ENCODE measurements at regions not wholly inside any gene's neighbourhood (a gene's known extent, or its start where the extent isn't known, plus 50 kb on each side); places are given as distances from the start of the nearest gene placed in this dataset.
"Not testable (repeated sequence)": the region's sequence is repeated elsewhere in the genome, so short reads cannot be mapped to it uniquely, and the experiment has no call there.

DNA sequence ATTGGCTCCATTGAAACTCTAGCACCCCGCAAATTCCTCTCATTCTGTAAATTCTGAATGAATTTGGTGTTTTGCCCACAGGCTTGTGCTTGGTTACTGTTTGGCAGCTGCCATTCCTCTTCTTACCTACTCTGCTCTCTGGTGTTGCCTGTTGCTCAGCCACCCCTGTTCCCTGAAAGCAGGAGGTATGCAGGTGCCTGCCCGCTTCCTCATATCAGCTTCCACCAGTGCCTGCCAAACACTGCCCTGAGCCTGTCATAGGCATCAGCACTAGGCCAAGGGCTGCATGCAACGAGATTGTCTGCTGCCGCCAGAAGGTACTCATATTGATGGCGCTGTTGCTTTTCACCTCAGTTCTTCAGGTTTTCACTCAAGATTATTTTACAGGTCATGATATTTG, 978.1 kb downstream of the C4orf33 start:
- no peak for DNase-seq (ENCODE audit: low read depth)

DNA sequence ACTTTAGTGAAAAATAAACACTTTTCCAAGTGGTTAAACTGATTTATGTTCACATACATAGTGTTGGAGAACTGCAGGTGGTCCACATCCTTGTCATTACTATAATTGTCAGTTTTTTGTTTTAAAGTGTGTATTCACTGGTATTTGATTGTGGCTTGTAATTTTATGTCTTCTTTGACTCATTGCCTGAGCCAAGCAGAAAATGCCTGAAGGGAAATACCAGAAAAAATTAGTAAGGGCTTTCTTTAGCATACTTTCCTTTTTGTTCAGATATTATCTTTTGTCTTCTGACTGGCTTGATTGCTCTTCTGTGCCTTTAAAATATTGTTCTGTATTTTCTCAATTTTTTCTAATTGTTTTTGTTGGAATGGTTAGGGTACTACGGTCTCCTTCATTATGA, 981.3 kb downstream of the C4orf33 start:
- DNase-seq (ENCODE audit: low read depth) = no peak

DNA sequence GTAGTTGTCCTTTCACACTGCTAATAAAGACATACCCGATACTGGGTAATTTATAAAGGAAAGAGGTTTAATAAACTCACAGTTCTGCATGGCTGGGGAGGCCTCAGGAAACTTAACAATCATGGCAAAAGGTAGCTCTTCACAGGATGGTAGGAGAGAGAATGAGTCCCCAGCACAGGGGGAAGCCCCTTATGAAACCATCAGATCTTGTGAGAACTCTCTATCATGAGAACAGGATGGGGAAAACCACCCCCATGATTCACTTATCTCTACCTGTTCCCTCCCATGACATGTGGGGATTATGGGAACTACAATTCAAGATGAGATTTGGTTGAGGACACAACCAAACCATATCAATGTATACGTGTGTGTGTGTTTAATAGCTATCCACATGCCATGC, 983.1 kb downstream of the C4orf33 start:
- not testable (repeated sequence) for DNase-seq (ENCODE audit: low read depth)

DNA sequence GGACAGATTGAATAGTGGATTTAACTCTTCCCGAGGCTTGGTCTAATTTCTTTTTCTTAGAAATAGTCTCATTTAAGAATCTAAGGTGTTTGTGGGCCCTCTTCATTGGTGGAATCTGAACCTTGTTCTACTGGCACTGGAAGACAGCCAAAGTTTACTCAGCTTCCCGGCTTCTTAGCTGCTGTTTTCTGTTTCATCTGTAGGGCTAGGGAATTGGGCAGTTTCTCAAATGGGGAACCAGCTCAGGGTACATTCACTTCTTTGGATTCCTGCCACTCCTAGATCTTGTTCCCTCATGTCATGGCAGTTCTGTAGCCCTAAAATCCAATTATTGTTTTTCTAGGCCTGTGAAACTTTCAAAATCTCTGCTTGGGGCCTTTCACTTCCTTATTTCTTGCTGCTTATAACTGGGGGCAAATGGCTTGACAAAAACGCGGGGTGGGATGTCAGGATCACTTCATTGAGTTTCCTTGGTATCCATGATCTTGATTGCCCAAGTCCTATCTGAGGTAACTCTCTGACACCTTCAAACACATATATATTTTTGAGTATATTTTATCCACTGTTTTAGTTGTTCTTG, 985.0 kb downstream of the C4orf33 start:
- DNase-seq (ENCODE audit: low read depth) = no peak

- DNase-seq (ENCODE audit: low read depth) = no peak
Observed at GRCh38 chr4:130090427-130090826, 994.5 kb downstream of the C4orf33 start.

DNA sequence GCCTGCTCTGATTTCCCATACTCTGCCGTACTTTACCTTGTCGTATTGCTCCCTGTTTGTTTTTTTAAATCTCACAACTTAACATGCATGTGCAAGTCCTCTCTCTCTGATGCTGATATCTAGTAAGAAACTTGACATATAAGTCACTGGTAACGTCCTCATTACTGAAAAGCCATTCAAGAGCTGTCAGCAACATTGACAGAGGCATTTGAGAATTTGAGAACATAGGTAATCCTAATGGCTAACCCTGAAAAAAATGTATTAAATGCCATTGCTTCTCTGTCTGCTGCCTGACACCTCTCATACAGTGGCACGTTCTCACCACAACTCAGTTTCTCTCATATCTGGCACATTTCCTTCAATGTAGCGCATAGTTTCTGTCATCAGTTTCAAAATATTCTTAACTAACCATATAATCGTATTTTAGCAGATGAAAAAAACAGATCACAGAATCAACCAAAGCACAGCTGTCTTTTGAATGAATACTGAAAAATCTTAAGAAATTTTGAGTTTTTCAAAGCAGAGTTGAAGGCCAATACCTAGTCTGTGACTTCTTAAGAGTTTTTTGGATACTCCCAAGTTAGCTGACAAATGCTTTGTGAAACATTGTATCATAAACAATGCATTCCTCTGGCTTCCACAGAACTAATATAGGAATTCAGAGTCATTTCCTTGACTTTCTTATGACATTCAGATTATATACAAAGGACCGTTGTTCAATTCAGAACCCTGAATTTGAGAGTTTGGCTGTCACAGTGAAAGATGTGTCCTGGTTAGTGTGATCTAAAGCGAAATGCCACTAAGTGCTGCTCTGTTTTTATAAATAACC, 996.4 kb downstream of the C4orf33 start:
- DNase-seq (ENCODE audit: low read depth) = no peak

DNA sequence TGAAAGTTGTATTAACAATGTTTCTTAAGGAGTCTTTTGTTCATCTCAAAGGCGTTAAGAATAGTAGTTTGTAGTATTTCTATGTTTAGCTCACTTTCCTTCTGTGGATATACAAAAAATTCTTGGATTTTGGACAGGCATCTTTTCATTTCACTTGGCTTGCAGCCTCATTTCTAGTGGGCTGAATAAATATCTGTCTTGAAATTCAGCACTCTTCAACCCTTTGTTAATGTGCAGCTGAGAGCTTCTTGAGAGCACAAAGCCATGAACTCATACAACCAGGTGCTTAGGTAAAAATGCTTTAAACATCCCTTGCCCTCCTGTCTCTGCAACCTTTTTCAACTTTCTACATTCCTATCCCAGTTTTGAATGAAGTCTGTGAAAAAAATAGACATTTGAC, 1003.2 kb downstream of the C4orf33 start:
- DNase-seq (ENCODE audit: low read depth) = no peak

- no peak for DNase-seq (ENCODE audit: low read depth)
Observed at GRCh38 chr4:130110189-130110588, 1014.2 kb downstream of the C4orf33 start.

DNA sequence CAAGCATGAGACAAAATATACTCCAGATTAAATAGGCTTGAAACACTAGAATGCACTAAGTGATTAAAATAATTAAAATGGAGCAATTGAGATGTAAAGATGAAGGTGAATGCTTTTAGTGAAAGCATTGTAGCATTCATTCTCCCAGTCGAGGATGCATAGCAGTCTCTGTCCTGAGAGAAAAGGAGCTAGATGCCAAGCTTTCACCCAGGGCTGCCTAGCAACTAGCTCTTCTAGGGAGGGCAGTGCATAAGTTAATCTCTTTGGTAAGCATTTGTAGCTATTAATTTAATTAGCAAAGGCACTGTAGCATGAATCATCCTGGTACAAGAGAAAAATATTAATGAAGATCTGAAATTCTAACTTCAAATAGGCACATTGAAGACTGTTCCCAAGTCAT, 1014.8 kb downstream of the C4orf33 start:
- DNase-seq (ENCODE audit: low read depth) = no peak

GRCh38 chr4:130124066-130124465, 1028.1 kb downstream of the C4orf33 start:
- DNase-seq (ENCODE audit: low read depth) = no peak

DNA sequence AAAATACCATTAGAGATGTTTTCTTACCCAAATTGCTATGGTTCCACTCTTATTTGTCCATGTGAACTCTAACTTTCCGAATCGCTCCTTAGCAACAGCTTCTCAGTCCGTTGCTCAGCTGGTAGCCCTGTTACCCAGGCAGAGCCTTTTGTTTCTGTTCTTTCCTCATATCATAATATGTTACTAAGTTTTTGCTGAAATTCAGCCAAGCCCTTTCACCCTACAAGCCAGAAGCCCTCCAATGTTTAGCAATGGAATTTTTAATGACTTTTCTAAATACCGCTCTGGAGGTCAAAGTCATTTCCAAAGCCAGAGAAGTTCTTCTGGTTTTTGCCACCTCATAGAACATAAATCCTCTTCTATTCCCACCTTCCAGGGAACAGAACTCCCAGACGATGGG, 1029.5 kb downstream of the C4orf33 start:
- no peak for DNase-seq (ENCODE audit: low read depth)

GRCh38 chr4:130127297-130127696, 1031.3 kb downstream of the C4orf33 start:
- no peak for DNase-seq (ENCODE audit: low read depth)

- no peak for DNase-seq (ENCODE audit: low read depth)
Observed at GRCh38 chr4:130131536-130131935, 1035.6 kb downstream of the C4orf33 start.

- DNase-seq (ENCODE audit: low read depth) = no peak
Observed at GRCh38 chr4:130141651-130142050, 1045.7 kb downstream of the C4orf33 start.

DNA sequence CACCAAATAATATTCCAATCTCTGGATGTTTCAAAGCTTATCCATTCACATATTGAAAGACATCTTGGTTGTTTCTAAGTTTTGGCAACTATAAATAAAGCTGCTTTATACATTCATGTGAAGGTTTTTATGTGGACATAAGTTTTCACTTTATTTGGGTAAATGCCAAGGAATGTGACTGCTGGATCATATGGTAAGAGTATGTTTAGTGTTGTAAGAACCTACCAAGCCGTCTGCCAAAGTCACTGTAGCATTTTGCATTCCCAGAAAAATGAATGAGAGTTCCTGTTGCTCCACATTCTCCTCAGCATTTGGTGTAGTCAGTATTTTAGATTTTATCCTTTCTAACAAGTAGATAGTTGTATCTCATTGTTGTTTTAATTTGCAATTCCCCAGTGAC, 1047.7 kb downstream of the C4orf33 start:
- no peak for DNase-seq (ENCODE audit: low read depth)

DNA sequence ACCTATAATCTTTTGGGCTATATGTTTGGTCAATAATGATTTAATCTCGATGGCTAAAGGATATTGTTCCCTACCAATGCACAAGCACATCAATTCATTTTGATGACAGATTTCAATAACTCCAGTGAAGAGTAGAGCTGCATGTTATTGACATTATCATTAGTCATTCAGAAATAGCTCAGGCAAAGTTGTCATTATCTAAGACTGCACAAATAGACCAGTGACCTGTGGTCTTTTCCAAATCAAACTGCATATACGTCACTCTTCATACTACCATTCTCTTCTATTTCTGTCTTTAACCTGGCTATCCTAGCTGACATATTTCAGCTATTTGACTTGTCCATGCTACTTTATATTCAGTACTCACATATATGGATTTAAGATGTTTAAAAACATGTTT, 1050.8 kb downstream of the C4orf33 start:
- no peak for DNase-seq (ENCODE audit: low read depth)

DNA sequence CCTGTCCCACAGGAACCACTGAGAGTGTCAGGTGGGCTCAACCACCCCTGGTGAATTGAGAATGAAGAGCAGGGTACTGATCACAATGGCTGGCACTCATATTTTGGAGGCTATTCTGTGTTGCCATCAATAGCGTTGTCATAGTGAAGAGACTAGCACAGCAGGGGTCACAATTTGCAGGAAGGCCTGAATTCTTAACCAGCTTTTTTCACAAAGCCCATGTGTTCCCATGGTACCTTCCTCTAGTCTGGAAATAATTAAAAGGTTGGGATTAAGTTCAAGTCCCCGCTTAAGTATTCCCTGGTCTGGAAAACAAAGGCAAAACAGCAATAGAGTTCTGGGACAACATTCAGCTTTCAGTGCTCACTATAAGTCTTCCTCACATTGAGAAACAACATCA, 1051.7 kb downstream of the C4orf33 start:
- DNase-seq (ENCODE audit: low read depth) = no peak

- DNase-seq (ENCODE audit: low read depth) = no peak
Observed at GRCh38 chr4:130154901-130155300, 1058.9 kb downstream of the C4orf33 start.

- DNase-seq (ENCODE audit: low read depth) = no peak
Observed at GRCh38 chr4:130163701-130164100, 1067.7 kb downstream of the C4orf33 start.

- DNase-seq (ENCODE audit: low read depth) = no peak
Observed at GRCh38 chr4:130165381-130165780, 1069.4 kb downstream of the C4orf33 start.

GRCh38 chr4:130172156-130172555, 1076.2 kb downstream of the C4orf33 start:
- no peak for DNase-seq (ENCODE audit: low read depth)

DNA sequence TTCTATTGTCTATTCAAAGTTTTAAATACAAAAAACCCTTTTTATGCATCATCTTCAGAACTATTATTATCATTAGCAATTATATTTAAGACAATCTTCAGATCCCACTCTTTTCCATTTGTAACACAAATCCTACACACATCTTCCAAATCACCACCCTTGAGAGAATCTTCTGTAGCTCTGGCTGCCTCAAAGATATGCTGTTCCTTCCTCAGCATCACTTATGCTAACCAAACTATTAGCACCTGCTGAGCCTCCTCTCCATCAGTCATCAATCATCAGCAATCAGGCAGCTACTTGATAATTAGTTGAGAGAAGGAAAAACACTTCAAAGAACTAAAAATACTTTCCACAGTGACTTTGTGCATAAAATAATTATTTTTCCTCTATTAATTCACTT, 1082.2 kb downstream of the C4orf33 start:
- DNase-seq (ENCODE audit: low read depth) = no peak

DNA sequence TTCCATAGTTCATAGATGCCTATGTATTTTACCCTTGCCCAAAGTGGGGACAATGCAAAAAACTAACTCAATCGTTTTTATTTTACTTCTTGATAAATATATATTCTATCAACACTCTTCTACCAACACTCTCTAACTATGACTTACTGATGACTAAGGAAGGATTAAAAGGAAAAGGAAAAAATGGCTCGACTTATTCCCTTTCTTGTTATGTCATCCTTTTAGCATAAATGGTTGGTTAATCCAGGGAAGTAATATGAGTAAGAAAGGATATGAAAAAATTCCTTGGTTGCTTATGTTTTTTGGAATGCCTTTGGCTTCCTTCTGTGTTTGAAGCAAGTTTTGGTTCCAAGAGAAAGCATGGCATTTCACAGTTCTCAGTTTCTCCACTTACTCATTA, 1087.1 kb downstream of the C4orf33 start:
- DNase-seq (ENCODE audit: low read depth) = no peak

DNA sequence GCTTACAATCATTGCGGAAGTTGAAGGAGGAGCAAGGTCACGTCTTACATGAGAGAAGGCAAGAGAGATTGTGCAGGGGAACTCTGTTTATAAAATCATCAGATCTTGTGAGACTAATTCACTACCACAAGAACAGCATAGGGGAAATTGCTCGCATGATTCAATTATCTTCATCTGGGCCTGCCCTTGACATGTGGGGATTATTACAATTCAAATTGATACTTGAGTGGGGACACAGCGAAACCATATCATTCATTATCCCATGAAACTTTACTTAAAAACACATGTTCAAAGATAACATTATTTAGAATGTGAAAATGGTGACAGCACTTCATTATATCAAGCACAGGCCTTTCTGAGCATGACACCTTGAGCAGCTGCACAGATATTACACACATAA, 1087.8 kb downstream of the C4orf33 start:
- DNase-seq (ENCODE audit: low read depth) = no peak
